GM21576 (cell line): ENCODE measurements at regions not wholly inside any gene's neighbourhood (a gene's known extent, or its start where the extent isn't known, plus 50 kb on each side); places are given as distances from the start of the nearest gene placed in this dataset.
"Not testable (repeated sequence)": the region's sequence is repeated elsewhere in the genome, so short reads cannot be mapped to it uniquely, and the experiment has no call there.

Experiments
- ATAC-seq: cut with Tn5 transposase; IDR thresholded peaks from one replicate; pipeline ENCODE4 v1.9.1; 2021; ENCODE audit warnings: mild to moderate bottlenecking, moderate library complexity; ENCODE audit not compliant: unreplicated experiment

- ATAC-seq: no peak
Measured at GRCh38 chr5:120083851-120084542, 380.1 kb upstream of the PRR16 start.

GRCh38 chr5:120084543-120084870, 379.6 kb upstream of the PRR16 start:
- no peak for ATAC-seq

- ATAC-seq: no peak
Measured at GRCh38 chr5:120086081-120086480, 378.0 kb upstream of the PRR16 start.

GRCh38 chr5:120088412-120088811, 375.7 kb upstream of the PRR16 start:
- no peak for ATAC-seq

- ATAC-seq: no peak
Measured at GRCh38 chr5:120088836-120089235, 375.3 kb upstream of the PRR16 start.

- no peak for ATAC-seq
Measured at GRCh38 chr5:120091376-120091948, 372.6 kb upstream of the PRR16 start.

- no peak for ATAC-seq
Measured at GRCh38 chr5:120092649-120093048, 371.5 kb upstream of the PRR16 start.

GRCh38 chr5:120093178-120093577, 370.9 kb upstream of the PRR16 start:
- no peak for ATAC-seq

GRCh38 chr5:120096413-120096812, 367.7 kb upstream of the PRR16 start:
- no peak for ATAC-seq

GRCh38 chr5:120098426-120098825, 365.7 kb upstream of the PRR16 start:
- ATAC-seq: no peak

GRCh38 chr5:120098902-120099535, 365.1 kb upstream of the PRR16 start:
- ATAC-seq: no peak

- ATAC-seq: no peak
Measured at GRCh38 chr5:120101771-120102170, 362.3 kb upstream of the PRR16 start.

- no peak for ATAC-seq
Measured at GRCh38 chr5:120103495-120103894, 360.6 kb upstream of the PRR16 start.

- no peak for ATAC-seq
Measured at GRCh38 chr5:120106912-120107525, 357.1 kb upstream of the PRR16 start.

- no peak for ATAC-seq
Measured at GRCh38 chr5:120108586-120109248, 355.4 kb upstream of the PRR16 start.

GRCh38 chr5:120122703-120123102, 341.4 kb upstream of the PRR16 start:
- ATAC-seq: no peak

- no peak for ATAC-seq
Measured at GRCh38 chr5:120124031-120124430, 340.1 kb upstream of the PRR16 start.

- no peak for ATAC-seq
Measured at GRCh38 chr5:120124961-120125360, 339.1 kb upstream of the PRR16 start.

GRCh38 chr5:120132347-120132746, 331.8 kb upstream of the PRR16 start:
- not testable (repeated sequence) for ATAC-seq

- ATAC-seq: no peak
Measured at GRCh38 chr5:120134944-120135343, 329.2 kb upstream of the PRR16 start.

- ATAC-seq: no peak
Measured at GRCh38 chr5:120137582-120137981, 326.5 kb upstream of the PRR16 start.

GRCh38 chr5:120139039-120139438, 325.1 kb upstream of the PRR16 start:
- ATAC-seq: no peak
